Gastroesophageal sphincter (tissue), 4 donors: ENCODE measurements at regions not wholly inside any gene's neighbourhood (a gene's known extent, or its start where the extent isn't known, plus 50 kb on each side); places are given as distances from the start of the nearest gene placed in this dataset.

ENCODE experiments used
- ATAC-seq: fragments of 150-250 bp; one replicate; pipeline ENCODE4 v1.9.1; 2016; ENCODE audit warnings: mild to moderate bottlenecking, moderate library complexity
- H3K27ac ChIP-seq, 4 donors: fragments of 200-600 bp; sonication (generic) in 3 of 4; 1 replicate in 3 of 4; 2 replicates in 1 of 4; pipeline ENCODE4 v1.5.1; 2016 to 2019
- H3K27me3 ChIP-seq: fragments of 200-600 bp; sonication (generic); one replicate; pipeline ENCODE4 v1.5.1; 2019
- H3K36me3 ChIP-seq, 2 donors: fragments of 200-600 bp; sonication (generic); one replicate each; pipeline ENCODE4 v1.5.1; 2019; ENCODE audit warnings: control low read depth in 1 of 2
- H3K4me1 ChIP-seq, 3 donors: fragments of 200-600 bp; sonication (generic); 1 replicate in 2 of 3; 2 replicates in 1 of 3; pipeline ENCODE4 v1.5.1; 2016 to 2019; ENCODE audit warnings: control low read depth in 2 of 3
- H3K4me3 ChIP-seq, 2 donors: fragments of 200-600 bp; sonication (generic); one replicate each; pipeline ENCODE4 v1.5.1; 2019; ENCODE audit warnings: mild to moderate bottlenecking in 1 of 2, moderate library complexity in 1 of 2
- H3K9me3 ChIP-seq, 3 donors: fragments of 200-600 bp; sonication (generic); one replicate each; pipeline ENCODE4 v1.5.1; 2017 to 2019; ENCODE audit warnings: control low read depth in 2 of 3
- CTCF ChIP-seq, 4 experiments: fragments of 200-600 bp in 2 of 4; fragments of 450-650 bp in 2 of 4; sonication (generic) in 1 of 4; IDR thresholded peaks; one replicate each; pipeline ENCODE4 v1.5.1; 2017 to 2019; ENCODE audit warnings: antibody characterized with exemption in 4 of 4, mild to moderate bottlenecking in 2 of 4, moderate library complexity in 2 of 4
- EP300 ChIP-seq: sonication (generic); formaldehyde crosslinking; IDR thresholded peaks from one replicate; pipeline ENCODE4 v1.6.1; 2017; ENCODE audit warnings: antibody characterized with exemption, mild to moderate bottlenecking
- POLR2A ChIP-seq, 2 donors: fragments of 450-650 bp; IDR thresholded peaks; one replicate each; pipeline ENCODE4 v1.6.1; 2017; ENCODE audit warnings: antibody characterized with exemption in 2 of 2, mild to moderate bottlenecking in 2 of 2, moderate library complexity in 1 of 2
- POLR2AphosphoS5 ChIP-seq: sonication (generic); formaldehyde crosslinking; IDR thresholded peaks from one replicate; pipeline ENCODE4 v1.6.1; 2017; ENCODE audit warnings: antibody characterized with exemption
- whole genome bisulfite sequencing, 2 donors: methylation state at CpG; one replicate each; pipeline ENCODE4 v1.1.5; 2018; ENCODE audit warnings: low coverage in 1 of 2; 5-methylcytosine and 5-hydroxymethylcytosine counted together

GRCh38 chr5:53173083-53173482, 63.5 kb upstream of the MOCS2 start:
- Histone ChIP-seq H3K27ac (no peak overlapping the region), H3K4me3 (no peak overlapping the region), H3K36me3 (no peaks in the 10 kb centered on the region), H3K4me1 (peaks cover 0 to 10% (median 0%) of the 10 kb centered on the region in 3 donors), H3K9me3 (no peaks in the 10 kb centered on the region), H3K27me3 (no peaks in the 10 kb centered on the region)
- 88 to 97% methylated on average over 4 to 8 of the region's 8 CpGs for WGBS, 2 donors
- TF ChIP-seq CTCF (IDR thresholded peaks at IDR 0.05) (no peak), POLR2AphosphoS5 (no peak), POLR2A (IDR thresholded peaks at IDR 0.05) (no peak), EP300 (no peak)
- no peak for ATAC-seq

- no peak for ATAC-seq
- H3K9me3 ChIP-seq, result no peaks in the 10 kb centered on the region
- H3K4me1 ChIP-seq, result no peaks in the 10 kb centered on the region
- TF ChIP-seq EP300 (no peak), POLR2A (IDR thresholded peaks at IDR 0.05) (no peak), POLR2AphosphoS5 (no peak), CTCF (IDR thresholded peaks at IDR 0.05) (no peak)
- H3K36me3 ChIP-seq, result no peaks in the 10 kb centered on the region
- 69 to 75% methylated on average over 4 of the region's 4 CpGs for WGBS, 2 donors
- no peaks in the 10 kb centered on the region for H3K27me3 ChIP-seq
- H3K27ac ChIP-seq, result no peak overlapping the region
- H3K4me3 ChIP-seq, result no peak overlapping the region
Observed at GRCh38 chr5:53178830-53179229, 69.3 kb upstream of the MOCS2 start.

GRCh38 chr5:53179691-53180090, 70.1 kb upstream of the MOCS2 start:
- TF ChIP-seq EP300 (no peak), POLR2AphosphoS5 (no peak)
- WGBS, 2 donors, result 83% methylated on average over 4 of the region's 4 CpGs; no CpG with 5 or more reads in 1 of the 2 donors
- H3K4me1 ChIP-seq, result no peaks in the 10 kb centered on the region
- no peak overlapping the region for H3K27ac ChIP-seq
- no peaks in the 10 kb centered on the region for H3K9me3 ChIP-seq
- H3K4me3 ChIP-seq, result no peak overlapping the region
- no peaks in the 10 kb centered on the region for H3K27me3 ChIP-seq
- ATAC-seq, result no peak
- H3K36me3 ChIP-seq, result no peaks in the 10 kb centered on the region

GRCh38 chr5:53180538-53180937, 71.0 kb upstream of the MOCS2 start:
- Histone ChIP-seq H3K9me3 (peaks cover 0 to 6% (median 0%) of the 10 kb centered on the region in 3 donors), H3K4me3 (no peak overlapping the region), H3K4me1 (no peaks in the 10 kb centered on the region), H3K27me3 (no peaks in the 10 kb centered on the region), H3K36me3 (no peaks in the 10 kb centered on the region), H3K27ac (no peak overlapping the region)
- ATAC-seq, result no peak
- TF ChIP-seq POLR2A (IDR thresholded peaks at IDR 0.05) (no peak), POLR2AphosphoS5 (no peak), CTCF (IDR thresholded peaks at IDR 0.05) (no peak), EP300 (no peak)
- 76 to 93% methylated on average over 5 of the region's 5 CpGs for WGBS, 2 donors

GRCh38 chr5:53180991-53181390, 71.4 kb upstream of the MOCS2 start:
- no peak overlapping the region for H3K27ac ChIP-seq
- peaks cover 0 to 8% (median 0%) of the 10 kb centered on the region in 3 donors for H3K9me3 ChIP-seq
- 63 to 69% methylated on average over 1 of the region's 1 CpG for WGBS, 2 donors
- no peak for ATAC-seq
- H3K36me3 ChIP-seq, result no peaks in the 10 kb centered on the region
- H3K27me3 ChIP-seq, result no peaks in the 10 kb centered on the region
- TF ChIP-seq CTCF (IDR thresholded peaks at IDR 0.05) (no peak), POLR2AphosphoS5 (no peak), POLR2A (IDR thresholded peaks at IDR 0.05) (no peak), EP300 (no peak)
- no peak overlapping the region for H3K4me3 ChIP-seq
- no peaks in the 10 kb centered on the region for H3K4me1 ChIP-seq
